Chondrocyte (in vitro differentiated cells): ENCODE measurements at regions not wholly inside any gene's neighbourhood (a gene's known extent, or its start where the extent isn't known, plus 50 kb on each side); places are given as distances from the start of the nearest gene placed in this dataset.

Source experiments
- DNase-seq: peaks from one replicate; pipeline ENCODE4 v3.0.0; 2021; ENCODE audit warnings: mixed read lengths, low spot score
- H3K27ac Mint-ChIP-seq: one replicate; pipeline ENCODE4 v1.8.0; 2021; ENCODE audit warnings: mild to moderate bottlenecking, moderate library complexity, mixed read lengths; ENCODE audit not compliant: unreplicated experiment
- H3K27me3 Mint-ChIP-seq: 2 replicates; pipeline ENCODE4 v1.8.0; 2021; ENCODE audit warnings: low read depth, mixed read lengths
- H3K36me3 Mint-ChIP-seq: 2 replicates; pipeline ENCODE4 v1.8.0; 2021; ENCODE audit warnings: low read depth, mixed read lengths
- H3K4me1 Mint-ChIP-seq: 2 replicates; pipeline ENCODE4 v1.8.0; 2021; ENCODE audit warnings: low read depth, mild to moderate bottlenecking, mixed read lengths
- H3K4me3 Mint-ChIP-seq: one replicate; pipeline ENCODE4 v1.8.0; 2021; ENCODE audit warnings: mild to moderate bottlenecking, moderate library complexity, mixed read lengths; ENCODE audit not compliant: unreplicated experiment
- H3K9me3 Mint-ChIP-seq: 2 replicates; pipeline ENCODE4 v1.8.0; 2021; ENCODE audit warnings: low read depth, mixed read lengths
- TF ChIP-seq, protein P1 (sequence below): fragments of 200-600 bp; sonication (generic); IDR thresholded peaks from 2 replicates; pipeline ENCODE4 v1.5.0; 2021; ENCODE audit warnings: antibody characterized with exemption, mild to moderate bottlenecking, moderate library complexity

DNA sequence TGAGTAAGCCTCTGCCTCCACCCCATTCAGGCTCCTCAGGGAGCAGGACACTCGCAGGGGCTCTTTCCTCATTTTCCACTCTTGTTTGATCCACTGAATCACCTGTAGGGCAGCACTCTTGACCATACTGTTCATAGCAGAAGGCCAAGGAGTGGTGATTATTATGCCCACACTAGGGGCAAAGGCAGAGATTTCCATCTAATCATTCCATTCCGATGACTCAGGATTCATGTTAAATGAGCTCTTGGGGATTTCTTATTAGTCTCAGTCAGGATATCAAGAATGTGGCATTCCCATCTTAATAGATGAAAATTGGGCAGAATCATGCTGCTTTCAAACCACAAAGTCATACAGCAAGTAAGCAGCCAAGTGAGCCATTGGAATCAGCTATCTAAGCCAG is 101.9 kb upstream of the MOCS1 start:
- Mint-ChIP-seq H3K4me1 (no peaks in the 10 kb centered on the region), H3K27ac (no peak overlapping the region), H3K27me3 (peaks cover 7% of the 10 kb centered on the region), H3K4me3 (no peak overlapping the region), H3K36me3 (no peaks in the 10 kb centered on the region), H3K9me3 (no peaks in the 10 kb centered on the region)
- TF ChIP-seq, protein P1, sequence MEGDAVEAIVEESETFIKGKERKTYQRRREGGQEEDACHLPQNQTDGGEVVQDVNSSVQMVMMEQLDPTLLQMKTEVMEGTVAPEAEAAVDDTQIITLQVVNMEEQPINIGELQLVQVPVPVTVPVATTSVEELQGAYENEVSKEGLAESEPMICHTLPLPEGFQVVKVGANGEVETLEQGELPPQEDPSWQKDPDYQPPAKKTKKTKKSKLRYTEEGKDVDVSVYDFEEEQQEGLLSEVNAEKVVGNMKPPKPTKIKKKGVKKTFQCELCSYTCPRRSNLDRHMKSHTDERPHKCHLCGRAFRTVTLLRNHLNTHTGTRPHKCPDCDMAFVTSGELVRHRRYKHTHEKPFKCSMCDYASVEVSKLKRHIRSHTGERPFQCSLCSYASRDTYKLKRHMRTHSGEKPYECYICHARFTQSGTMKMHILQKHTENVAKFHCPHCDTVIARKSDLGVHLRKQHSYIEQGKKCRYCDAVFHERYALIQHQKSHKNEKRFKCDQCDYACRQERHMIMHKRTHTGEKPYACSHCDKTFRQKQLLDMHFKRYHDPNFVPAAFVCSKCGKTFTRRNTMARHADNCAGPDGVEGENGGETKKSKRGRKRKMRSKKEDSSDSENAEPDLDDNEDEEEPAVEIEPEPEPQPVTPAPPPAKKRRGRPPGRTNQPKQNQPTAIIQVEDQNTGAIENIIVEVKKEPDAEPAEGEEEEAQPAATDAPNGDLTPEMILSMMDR, result no peak
- DNase-seq, result no peak

GRCh38 chr6:40028449-40028848 is 94.2 kb upstream of the MOCS1 start:
- no peak overlapping the region for H3K27ac Mint-ChIP-seq
- no peak for DNase-seq
- H3K36me3 Mint-ChIP-seq, result no peaks in the 10 kb centered on the region
- TF ChIP-seq, protein P1, result no peak
- no peaks in the 10 kb centered on the region for H3K4me1 Mint-ChIP-seq
- H3K9me3 Mint-ChIP-seq, result no peaks in the 10 kb centered on the region
- no peak overlapping the region for H3K4me3 Mint-ChIP-seq
- H3K27me3 Mint-ChIP-seq, result peaks cover 20% of the 10 kb centered on the region

DNA sequence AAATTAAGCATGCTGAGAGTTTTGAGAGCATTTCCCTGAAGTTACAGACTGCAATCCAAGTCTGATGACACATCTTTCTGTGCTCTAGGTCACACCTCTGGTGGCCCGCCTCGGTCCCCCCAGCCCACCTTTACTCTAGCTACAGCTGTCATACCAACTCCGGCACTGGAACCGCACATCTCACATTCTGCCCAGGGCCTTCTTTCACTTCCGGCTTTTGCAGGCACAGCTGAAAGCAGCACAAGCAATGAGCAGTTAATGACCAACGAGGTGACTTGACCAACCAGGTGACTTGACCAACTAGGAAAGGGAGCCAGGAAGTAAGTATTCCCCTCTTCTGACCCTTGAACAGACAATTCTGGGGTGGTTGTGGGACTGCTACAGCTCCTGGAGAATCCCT is 88.6 kb upstream of the MOCS1 start:
- Mint-ChIP-seq H3K4me3 (no peak overlapping the region), H3K27me3 (peaks cover 39% of the 10 kb centered on the region), H3K36me3 (peaks cover 3% of the 10 kb centered on the region), H3K4me1 (no peaks in the 10 kb centered on the region), H3K27ac (no peak overlapping the region), H3K9me3 (peaks cover 14% of the 10 kb centered on the region)
- no peak for DNase-seq
- TF ChIP-seq, protein P1, result no peak

- TF ChIP-seq, protein P1, result no peak
- H3K27ac Mint-ChIP-seq, result no peak overlapping the region
- peaks cover 3% of the 10 kb centered on the region for H3K36me3 Mint-ChIP-seq
- H3K27me3 Mint-ChIP-seq, result peaks cover 31% of the 10 kb centered on the region
- peaks cover 20% of the 10 kb centered on the region for H3K9me3 Mint-ChIP-seq
- H3K4me3 Mint-ChIP-seq, result no peak overlapping the region
- no peaks in the 10 kb centered on the region for H3K4me1 Mint-ChIP-seq
- no peak for DNase-seq
Measured at GRCh38 chr6:40020166-40020565, 85.9 kb upstream of the MOCS1 start.

DNA sequence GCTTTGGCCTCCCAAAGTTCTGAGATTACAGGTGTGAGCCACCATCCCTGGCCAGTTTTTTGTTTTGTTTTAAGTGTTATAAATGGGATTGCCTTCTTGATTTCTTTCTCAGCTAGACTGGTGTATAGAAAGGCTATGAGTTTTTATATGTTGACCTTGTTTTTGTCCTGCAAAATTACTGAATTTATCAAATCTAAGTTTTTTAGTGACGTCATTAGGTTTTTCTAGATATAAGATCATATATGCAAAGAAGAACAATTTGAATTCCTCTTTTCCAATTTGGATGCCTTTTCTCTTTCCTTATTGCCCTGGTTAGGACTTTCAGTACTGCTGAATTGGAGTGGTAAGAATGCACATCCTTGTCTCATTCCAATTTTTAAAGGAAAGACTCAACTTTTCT is 81.3 kb upstream of the MOCS1 start:
- DNase-seq, result no peak
- TF ChIP-seq, protein P1, result no peak
- no peaks in the 10 kb centered on the region for H3K4me1 Mint-ChIP-seq
- H3K27me3 Mint-ChIP-seq, result peaks cover 34% of the 10 kb centered on the region
- peaks cover 3% of the 10 kb centered on the region for H3K36me3 Mint-ChIP-seq
- no peak overlapping the region for H3K4me3 Mint-ChIP-seq
- peaks cover 20% of the 10 kb centered on the region for H3K9me3 Mint-ChIP-seq
- H3K27ac Mint-ChIP-seq, result no peak overlapping the region
